HG03575 (cell line): ENCODE measurements at regions not wholly inside any gene's neighbourhood (a gene's known extent, or its start where the extent isn't known, plus 50 kb on each side); places are given as distances from the start of the nearest gene placed in this dataset.
"Not testable (repeated sequence)": the region's sequence is repeated elsewhere in the genome, so short reads cannot be mapped to it uniquely, and the experiment has no call there.

Experiments used
- ATAC-seq: cut with Tn5 transposase; IDR thresholded peaks from one replicate; pipeline ENCODE4 v1.9.1; 2021; ENCODE audit not compliant: unreplicated experiment, insufficient number of reproducible peaks, low FRiP score; ENCODE audit errors: extremely low read depth

DNA sequence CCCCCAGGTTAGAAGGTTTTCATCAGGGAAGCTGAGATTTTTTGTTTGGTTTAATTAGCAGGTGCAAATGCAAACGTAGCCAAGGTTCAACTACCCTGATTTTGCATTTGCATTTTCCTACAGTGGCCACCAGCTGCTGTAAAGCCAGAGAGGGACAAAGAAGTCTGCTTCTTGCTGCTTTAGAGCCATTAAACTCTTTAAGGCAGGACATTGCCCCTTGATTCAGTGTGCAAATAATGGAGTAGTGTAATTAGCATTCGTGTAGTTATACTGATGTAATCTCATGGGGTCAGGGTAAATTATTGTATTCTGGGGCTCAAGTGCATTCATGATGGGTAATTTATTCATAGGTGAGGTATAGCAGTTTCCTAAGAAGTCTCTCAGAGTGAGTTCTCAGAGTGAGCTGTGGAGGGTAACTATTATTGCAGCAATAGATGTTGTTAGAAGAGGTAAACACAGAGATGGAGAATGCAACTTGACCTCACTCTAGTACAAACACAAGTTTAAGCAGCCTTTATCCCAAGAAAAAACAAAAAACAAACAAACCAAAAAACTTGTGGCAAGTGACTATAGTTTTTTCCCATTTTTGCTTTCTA is 526.5 kb downstream of the KIF4B start:
- no peak for ATAC-seq

DNA sequence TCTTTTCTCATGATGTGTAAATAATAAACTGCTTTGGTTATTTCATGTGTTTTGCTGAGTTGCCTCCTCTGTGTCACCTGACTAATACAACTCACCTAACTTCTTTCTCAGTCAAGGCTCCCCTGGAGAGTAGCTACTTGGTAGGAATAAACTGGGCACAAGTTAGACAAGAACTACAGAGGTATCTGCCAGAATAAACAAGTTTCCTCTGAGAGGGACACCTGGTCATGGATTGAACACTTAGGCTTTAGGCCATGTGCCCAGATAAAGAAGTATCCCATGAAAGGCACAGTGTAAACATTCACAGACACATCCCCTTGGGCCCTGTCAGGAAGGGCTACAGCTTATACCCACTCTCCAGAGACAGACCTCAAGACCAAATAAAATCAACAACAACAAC is 532.5 kb downstream of the KIF4B start:
- ATAC-seq: no peak

DNA sequence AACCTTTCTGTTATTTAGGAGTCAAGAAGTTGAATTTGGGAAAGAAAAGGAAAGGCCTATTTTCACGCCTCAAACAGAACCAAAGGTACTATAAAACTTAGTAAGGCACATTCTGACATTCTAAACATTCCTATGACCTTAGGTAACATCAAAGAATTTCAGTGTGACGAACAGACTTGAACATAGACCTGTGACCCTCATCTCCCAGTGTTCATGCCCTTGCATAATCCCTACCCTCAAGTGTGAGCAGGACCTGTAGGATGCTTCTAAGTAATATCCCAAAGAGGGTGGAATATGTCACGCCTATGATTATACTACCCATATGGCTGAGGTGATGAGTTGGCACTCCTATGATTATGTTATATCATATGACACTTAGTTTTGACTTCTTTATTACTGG is 540.9 kb downstream of the KIF4B start:
- no peak for ATAC-seq

DNA sequence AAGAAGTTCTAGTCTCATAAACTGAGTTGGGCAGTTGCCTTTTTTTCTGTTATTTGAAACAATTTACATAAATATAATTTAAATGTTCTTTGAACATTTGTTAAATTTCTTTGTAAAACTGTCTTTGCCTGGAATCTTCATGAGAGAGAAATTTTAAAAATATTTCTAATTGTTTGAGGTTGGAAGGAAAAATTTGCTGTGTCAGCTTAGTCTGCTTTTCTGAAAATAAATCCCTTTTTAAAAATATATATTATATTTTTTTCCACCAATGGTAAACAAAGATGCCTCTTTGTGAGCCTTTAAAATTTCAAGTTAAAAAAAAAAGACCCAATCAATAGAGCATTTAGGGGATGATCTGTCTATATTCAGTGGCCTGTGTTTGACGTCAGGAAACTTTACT is 542.7 kb downstream of the KIF4B start:
- no peak for ATAC-seq

DNA sequence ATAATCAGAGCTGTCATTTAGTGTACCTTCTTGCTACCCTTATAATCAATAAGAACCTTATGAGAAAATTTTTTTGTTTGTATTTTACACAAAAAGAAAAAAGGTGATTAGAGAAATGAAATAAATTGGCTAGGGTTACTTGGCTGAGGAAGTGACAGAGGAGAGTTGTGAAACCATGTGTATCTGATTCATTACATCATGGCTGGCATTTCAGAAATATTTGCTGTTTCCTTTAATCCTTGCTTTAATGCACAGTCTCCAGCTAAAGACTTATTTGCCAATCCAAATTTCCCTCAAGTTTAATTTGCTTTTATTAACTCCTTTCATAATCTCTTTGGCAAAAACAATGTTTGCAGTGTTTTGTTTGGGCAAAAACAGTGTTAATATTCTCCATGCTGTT is 543.1 kb downstream of the KIF4B start:
- ATAC-seq: no peak

DNA sequence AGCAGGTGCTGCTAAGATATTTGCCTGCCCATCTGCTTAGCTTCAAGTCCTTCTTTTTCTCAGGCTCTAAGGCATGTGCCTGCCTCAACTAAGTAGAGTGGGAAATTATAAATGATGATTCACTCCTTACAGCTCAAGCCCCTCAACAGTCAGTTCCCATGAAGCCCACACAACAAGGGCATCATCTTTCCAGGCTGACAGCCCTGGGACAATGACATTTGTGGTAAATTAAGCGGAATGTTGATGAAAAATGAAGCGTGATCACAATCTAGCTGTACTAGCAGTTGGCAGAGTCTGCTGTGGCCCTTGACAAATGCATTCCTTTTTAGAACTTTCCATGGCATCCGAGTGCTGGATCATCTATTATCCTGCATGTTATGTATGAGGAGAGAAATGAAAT is 548.6 kb downstream of the KIF4B start:
- ATAC-seq: no peak

DNA sequence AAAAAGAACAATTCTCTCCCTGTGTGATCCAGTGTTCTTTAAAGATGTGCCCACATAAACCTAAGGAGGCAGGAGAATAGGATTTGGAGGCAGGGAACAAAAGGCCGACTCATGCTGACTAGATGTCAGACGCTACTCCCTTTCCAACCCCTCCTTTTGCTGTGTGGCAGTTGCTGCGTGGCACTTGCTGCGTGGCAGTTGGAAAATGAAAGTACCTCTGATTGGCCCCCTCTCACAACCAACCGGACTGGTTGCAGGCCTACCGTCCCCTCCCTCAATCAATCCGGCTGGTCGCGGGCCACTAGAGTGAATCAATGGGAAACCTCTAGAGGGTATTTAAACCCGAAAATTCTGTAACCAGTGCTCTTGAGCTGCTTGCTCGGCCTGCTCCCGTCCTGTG is 551.0 kb downstream of the KIF4B start:
- ATAC-seq: no peak

DNA sequence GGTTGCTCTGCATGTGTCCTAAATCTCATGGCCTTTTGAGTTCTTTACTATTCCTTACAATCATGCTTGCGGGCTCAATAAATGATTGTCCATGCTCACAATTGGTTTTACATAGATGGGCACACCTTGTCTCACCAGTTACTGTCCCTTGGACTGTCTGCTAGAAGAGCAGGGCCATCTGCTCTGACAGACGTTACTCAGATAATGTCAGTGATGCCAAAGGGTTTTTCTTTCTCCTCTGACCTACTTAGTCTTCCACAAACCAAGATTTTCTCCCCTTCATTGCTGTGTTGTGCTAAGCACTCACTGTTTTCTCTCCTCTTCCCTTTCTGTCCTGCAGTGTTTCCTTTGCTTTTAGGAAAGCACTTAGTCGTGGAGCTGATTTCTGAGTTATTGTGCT is 562.3 kb downstream of the KIF4B start:
- no peak for ATAC-seq

DNA sequence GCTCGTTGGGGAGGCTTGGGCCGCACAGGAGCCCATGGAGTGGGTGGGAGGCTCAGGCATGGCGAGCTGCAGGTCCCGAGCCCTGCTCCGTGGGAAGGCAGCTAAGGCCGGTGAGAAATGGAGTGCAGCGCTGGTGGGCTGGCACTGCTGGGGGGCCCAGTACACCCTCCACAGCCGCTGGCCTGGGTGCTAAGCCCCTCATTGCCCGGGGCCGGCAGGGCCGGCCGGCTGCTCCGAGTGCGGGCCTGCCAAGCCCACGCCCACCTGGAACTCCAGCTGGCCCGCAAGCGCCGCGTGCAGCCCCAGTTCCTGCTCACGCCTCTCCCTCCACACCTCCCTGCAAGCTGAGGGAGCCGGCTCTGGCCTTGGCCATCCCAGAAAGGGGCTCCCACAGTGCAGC is 573.3 kb downstream of the KIF4B start:
- not testable (repeated sequence) for ATAC-seq

DNA sequence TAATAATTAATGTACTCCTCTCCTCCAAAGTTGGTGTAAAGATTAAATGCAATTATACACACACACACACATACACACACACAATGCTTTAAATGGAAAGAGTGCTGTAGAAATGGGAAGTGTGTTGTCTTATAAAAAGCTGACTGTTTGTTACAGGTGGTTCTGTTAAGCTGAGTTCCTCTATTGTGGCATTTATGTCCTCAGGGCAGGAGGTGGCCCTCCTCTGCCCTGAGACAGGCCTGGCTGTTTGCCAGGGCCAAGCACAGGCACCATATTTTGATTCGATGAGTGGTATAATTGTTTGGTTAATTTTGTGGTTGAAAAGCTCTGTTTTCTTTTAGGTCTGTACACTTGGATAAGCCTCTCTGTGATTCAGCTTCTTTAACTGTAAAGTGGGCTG is 573.9 kb downstream of the KIF4B start:
- ATAC-seq: no peak

DNA sequence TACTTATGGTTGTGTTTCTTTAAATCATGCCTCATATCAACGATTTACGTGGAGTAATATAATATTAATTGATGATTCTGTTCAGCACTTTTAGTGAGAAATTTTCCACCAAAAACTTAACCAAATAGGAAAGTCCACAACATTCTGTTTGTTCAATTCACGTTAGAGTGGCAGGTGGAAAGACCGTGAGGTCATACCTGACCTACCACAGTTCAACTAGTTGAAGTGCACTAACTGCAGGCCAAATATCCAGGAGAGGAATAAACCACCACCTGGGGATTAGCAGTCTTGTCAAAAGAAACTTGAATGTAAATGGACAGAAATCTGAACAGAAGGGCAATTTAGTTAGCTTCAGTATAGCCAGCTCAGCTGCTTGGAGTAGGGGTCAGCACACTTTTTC is 577.7 kb downstream of the KIF4B start:
- ATAC-seq: no peak

DNA sequence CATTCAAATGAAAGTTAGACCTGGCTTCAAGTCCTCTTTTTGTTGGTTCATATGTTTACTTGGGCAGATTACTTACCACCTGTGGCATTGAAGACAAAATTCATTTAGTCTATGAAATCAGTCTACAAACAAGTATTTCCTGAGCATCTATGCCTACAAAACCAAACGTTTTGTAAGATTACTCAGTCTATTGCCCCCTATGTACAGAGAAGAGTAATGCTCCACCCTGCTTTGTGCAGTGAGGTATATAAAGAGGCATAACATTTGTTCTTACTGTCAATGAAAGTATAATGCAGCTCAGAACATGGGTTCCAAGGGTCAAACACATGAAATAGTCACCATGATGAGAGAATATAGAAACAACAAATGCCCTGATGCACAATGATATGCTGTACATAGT is 580.7 kb downstream of the KIF4B start:
- ATAC-seq: no peak

DNA sequence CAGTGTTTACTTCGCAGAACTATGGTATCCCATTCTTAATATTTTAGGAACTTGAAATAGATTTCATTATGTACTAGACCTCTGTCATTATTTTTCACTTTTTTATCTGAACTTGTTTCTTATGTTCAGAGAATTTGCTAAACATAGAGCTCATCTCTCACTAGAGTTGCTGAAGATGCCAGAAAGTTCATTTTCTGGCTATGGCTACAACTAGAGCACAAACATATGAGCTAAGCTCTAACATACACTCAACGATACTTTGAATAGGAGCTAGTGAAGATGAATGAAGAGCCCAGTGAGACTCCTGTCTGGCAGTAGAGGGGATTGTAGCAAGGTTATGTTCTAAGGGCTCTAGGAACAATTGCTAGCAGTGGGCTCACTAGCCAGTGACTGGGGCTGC is 582.2 kb downstream of the KIF4B start:
- ATAC-seq: no peak

DNA sequence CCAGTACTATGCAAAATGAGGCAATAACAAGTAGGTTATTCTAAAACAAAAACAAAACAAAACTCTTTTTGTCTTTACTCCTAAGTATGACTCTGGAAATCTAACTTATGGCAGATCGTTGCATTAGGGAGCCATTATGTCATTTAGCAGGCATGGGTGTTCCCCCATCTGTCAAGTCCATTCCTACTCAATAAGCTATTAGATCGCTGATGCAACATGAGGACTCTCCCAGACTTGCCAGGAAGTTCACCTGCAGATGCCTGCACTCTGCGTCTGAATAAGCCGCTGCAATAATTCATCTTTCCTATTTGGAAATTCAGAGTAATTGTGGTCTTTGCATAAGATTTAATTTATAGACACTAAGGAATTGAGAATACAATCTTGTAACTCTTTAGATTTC is 585.0 kb downstream of the KIF4B start:
- ATAC-seq: no peak

DNA sequence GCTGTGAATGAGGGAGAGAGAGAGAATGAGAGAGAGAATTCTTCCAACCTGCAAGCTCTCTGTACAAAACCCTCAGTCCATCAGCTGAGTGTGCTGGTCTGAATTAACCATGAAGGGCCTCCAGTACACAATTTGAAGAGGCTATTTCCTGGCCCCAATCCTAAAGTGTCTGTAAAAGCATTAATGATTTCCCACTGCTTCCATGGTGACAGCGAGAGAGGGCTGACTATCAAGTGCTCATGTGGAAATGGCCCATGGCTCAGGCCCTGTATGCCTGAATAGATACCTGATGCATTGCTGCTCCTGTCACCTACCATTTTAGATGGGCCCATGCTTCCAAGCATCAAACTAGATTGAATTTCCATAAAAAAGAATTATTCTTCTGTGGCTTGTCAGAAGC is 592.4 kb downstream of the KIF4B start:
- no peak for ATAC-seq

DNA sequence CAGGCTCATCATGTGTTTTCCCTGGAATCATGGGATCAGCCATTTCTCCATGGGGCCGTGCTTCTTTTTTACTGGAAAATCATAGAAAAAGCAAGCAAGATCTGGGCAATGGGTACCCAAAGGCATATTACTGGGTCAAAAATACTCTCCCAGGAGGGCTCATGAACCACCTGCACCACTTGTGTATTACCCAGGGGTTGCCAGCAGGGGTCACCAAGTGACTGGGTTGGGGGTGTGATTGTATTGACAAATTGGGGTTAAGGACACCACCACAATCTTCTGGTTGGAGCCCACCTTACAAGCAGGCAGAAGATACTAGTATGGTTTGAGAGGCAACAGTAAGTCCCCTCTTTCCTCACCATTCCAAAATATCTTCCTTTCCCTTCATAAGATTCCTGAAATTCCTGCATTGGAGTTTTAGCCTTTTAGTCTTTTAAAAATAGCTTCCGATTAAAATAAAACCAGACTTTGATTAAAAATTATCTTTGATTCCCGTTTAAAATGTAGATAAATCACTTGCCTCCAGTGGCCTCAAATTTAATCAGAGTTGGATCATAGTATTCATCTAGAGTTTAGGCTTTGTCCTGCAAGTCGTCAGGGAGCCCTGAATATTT is 603.3 kb downstream of the KIF4B start:
- no peak for ATAC-seq

DNA sequence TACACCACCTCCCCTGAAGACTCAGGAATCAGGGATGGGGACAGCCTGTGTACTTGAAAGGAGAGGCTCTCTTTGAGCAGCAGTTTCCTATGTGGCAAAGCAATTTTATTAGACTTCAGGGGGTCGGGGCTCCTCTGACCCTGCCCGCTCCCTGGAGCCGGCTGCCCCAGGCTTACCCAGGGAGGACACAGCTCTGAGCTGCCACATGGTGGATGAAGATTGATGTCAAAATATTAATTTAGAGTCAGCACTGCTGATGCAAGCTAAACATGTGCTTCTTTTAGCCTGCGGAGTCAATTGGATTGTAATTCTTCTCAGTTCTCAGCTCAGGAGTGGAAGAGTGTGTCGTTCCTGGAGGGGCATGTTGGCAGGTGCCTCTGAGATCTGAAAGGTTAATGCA is 606.1 kb downstream of the KIF4B start:
- ATAC-seq: no peak

DNA sequence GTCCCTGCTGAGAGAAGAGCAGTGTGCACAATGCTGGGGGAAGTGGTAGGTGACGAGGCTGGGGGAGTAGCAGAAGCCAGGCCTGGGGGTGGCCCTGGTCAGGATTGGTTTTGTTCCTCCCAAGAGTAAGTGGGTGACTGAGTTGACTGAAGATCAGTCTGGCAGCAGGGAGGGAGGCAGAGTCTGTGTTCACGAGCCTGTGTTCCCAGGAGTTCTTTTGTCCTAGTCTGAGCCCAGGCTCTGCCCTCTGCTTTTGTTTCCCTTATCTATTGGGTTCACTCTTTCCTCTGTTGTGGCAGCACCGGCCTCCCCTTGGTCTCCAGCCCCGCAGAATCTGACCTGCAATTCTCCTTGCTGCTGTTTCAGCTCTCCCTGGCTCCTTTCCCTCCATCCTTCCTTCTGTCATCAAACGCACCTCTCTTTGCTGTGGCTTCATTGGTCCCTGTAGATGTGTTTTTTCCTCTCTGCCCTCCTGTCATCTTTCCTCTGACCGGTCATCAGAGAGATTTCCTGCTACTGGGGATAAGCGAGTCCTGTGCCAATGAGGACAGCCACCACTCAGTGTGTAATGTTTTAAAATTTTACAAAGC is 607.4 kb downstream of the KIF4B start:
- ATAC-seq: no peak

DNA sequence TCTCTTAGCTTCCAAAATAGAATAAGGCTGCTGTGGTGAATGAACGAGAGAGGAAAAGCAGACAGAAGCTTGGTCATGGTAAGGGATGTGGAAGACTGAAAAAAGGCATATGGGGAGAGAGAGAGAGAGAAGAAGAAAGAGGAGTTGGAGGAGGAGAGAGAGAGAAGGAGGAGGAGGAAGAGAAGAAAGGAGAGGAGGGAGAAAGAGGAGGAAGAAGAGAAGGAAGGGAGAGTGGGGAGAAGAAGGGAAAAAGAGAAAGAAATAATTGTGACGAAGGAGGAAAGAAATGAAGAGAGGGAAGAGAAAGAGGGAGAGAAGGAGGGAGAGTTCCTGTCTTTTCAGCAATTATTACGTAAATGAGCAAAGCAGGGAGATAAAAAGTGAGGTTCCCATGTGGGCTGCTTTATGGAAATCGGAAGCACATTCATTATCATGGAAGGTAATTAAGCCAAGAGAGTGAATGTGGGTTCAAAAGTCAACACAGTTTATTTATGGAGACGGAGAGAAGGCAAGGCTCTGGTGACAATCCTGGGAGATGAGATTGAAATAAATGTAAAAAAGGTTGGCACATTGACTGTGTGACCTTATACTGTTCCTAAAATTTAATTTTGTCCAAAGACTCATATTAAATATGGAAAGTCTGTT is 611.2 kb downstream of the KIF4B start:
- no peak for ATAC-seq

DNA sequence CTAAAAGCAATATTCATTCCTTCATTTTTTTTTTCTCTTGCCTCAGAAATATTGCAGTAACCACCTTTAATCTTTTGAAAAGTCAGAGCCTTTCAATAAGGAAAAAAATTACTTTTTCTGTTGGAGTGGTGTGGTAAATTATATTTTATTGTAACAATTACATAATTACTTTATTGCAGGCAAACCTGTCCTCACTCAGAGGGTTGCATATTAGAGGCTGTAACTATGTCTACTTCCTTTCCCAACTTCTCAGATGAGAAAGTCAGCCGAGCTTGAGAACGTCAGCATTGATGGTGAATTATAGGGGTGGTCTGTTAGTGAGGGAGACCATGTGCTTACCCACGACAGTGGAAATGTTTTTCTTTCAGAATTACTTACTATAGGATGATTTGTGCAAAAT is 611.8 kb downstream of the KIF4B start:
- ATAC-seq: no peak
